ENCODE measurements at regions not wholly inside any gene's neighbourhood (a gene's known extent, or its start where the extent isn't known, plus 50 kb on each side); places are given as distances from the start of the nearest gene placed in this dataset.
A peak's percentile ranks its signal among the peaks of the same experiment; 100 is the strongest.
"Not testable (repeated sequence)": the region's sequence is repeated elsewhere in the genome, so short reads cannot be mapped to it uniquely, and the experiment has no call there.

DNA sequence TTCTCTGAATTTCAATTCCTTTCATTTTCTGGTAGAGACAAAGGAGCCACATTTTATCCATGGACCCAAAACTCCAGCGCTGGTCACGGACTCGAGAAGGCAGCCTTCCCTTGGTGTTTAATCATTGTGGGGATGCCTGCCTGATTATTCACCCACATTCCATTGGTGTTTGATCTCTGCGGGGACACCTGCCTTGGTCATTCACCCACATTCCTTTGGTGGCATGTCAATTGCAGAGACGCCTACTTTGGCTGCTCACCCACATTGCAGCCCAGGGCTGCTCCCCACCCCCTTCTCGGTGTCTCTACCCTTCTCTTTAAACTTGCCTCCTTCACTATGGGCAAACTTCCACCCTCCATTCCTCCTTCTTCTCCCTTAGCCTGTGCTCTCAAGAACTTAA lies 780.7 kb upstream of the POU3F4 start:
- H3K27me3 Mint-ChIP-seq; H3K27me3 ChIP-seq (ENCODE audit: insufficient read depth, low read length); H3K4me1 Mint-ChIP-seq; H3K4me1 ChIP-seq (ENCODE audit: insufficient read depth, low read length); DNase-seq; H3K36me3 ChIP-seq (ENCODE audit: insufficient read depth, low read length); H3K27ac Mint-ChIP-seq; H3K36me3 Mint-ChIP-seq; H3K9me3 ChIP-seq (ENCODE audit: control insufficient read depth in 1 of 2, low read length in 2 of 2); H3K9me3 Mint-ChIP-seq; H3K4me3 ChIP-seq (ENCODE audit: low read length in 2 of 2); CTCF ChIA-PET (ENCODE audit: partially characterized antibody); H3K27ac ChIP-seq (ENCODE audit: low read depth, low read length); intact Hi-C loops (cut with micrococcal nuclease); H3K4me3 Mint-ChIP-seq; POLR2A ChIA-PET (ENCODE audit: partially characterized antibody): not testable (repeated sequence)

DNA sequence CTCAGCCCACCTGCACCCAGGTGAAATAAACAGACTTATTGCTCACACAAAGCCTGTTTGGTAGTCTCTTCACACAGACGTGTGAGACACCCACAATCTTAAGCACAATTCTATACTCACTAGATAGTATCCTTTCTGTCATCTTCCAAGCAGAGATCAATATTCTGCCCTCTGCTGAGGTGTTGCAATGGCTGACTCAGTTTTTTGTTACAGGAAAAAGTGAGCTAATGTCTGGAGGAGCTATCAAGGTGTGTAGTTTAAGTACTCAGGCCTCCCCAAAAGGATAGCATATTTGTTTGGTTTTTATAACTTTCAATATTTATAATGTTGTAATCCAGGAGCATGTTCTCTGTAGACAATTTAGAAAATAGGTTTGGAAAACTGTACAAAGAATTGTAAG lies 775.2 kb upstream of the POU3F4 start:
- Mint-ChIP-seq H3K27ac (no peak overlapping the region), H3K36me3 (no peaks in the 10 kb centered on the region), H3K9me3 (peaks cover 0 to 2% (median 0%) of the 10 kb centered on the region in 8 donors), H3K4me1 (no peaks in the 10 kb centered on the region), H3K27me3 (no peaks in the 10 kb centered on the region), H3K4me3 (no peak overlapping the region)
- CTCF ChIA-PET (ENCODE audit: partially characterized antibody): no interaction called here
- Histone ChIP-seq H3K9me3 (ENCODE audit: control insufficient read depth in 1 of 2, low read length in 2 of 2) (no peaks in the 10 kb centered on the region), H3K4me1 (ENCODE audit: insufficient read depth, low read length) (no peaks in the 10 kb centered on the region), H3K4me3 (ENCODE audit: low read length in 2 of 2) (no peak overlapping the region), H3K27ac (ENCODE audit: low read depth, low read length) (no peak overlapping the region), H3K36me3 (ENCODE audit: insufficient read depth, low read length) (no peaks in the 10 kb centered on the region), H3K27me3 (ENCODE audit: insufficient read depth, low read length) (no peaks in the 10 kb centered on the region)
- DNase-seq: no peak
- POLR2A ChIA-PET (ENCODE audit: partially characterized antibody): no interaction called here
- intact Hi-C loops (cut with micrococcal nuclease): no loop called here

DNA sequence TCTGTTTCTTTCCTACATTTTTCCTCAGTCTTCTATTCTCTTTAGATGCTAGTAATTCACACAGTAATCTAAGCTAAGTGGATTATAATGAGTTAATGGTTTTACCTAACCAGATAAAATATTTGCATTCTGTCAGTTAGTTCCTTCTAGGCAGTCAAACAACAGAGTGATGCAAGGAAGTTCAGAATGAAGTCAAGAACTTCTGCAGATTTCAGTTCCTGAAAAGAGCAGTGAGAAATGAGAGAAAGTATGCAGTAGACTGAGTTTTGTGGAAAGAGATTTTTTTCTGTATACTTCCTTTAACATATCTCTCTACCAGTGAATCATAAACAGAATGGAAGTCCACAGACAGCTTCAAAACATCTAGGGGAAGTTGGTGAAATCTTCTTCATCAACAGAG lies 774.0 kb upstream of the POU3F4 start:
- ChIA-PET CTCF (ENCODE audit: partially characterized antibody) (no interaction called here), POLR2A (ENCODE audit: partially characterized antibody) (no interaction called here)
- no peaks in the 10 kb centered on the region for H3K27me3 ChIP-seq (ENCODE audit: insufficient read depth, low read length)
- no peaks in the 10 kb centered on the region for H3K9me3 ChIP-seq (ENCODE audit: control insufficient read depth in 1 of 2, low read length in 2 of 2)
- no peak for DNase-seq
- no peaks in the 10 kb centered on the region for H3K36me3 ChIP-seq (ENCODE audit: insufficient read depth, low read length)
- Mint-ChIP-seq H3K27me3 (no peaks in the 10 kb centered on the region), H3K4me3 (no peak overlapping the region), H3K9me3 (no peaks in the 10 kb centered on the region), H3K36me3 (no peaks in the 10 kb centered on the region), H3K4me1 (no peaks in the 10 kb centered on the region), H3K27ac (no peak overlapping the region)
- H3K4me1 ChIP-seq (ENCODE audit: insufficient read depth, low read length): no peaks in the 10 kb centered on the region
- intact Hi-C loops (cut with micrococcal nuclease): no loop called here
- H3K4me3 ChIP-seq (ENCODE audit: low read length in 2 of 2): no peak overlapping the region
- no peak overlapping the region for H3K27ac ChIP-seq (ENCODE audit: low read depth, low read length)

GRCh38 chrX:82738313-82738712 lies 769.8 kb upstream of the POU3F4 start:
- CTCF ChIA-PET (ENCODE audit: partially characterized antibody); H3K4me1 Mint-ChIP-seq; H3K4me3 Mint-ChIP-seq; H3K27ac Mint-ChIP-seq; H3K4me3 ChIP-seq (ENCODE audit: low read length in 2 of 2); H3K36me3 Mint-ChIP-seq; H3K9me3 ChIP-seq (ENCODE audit: control insufficient read depth in 1 of 2, low read length in 2 of 2); H3K27ac ChIP-seq (ENCODE audit: low read depth, low read length); H3K9me3 Mint-ChIP-seq; intact Hi-C loops (cut with micrococcal nuclease); H3K27me3 Mint-ChIP-seq; POLR2A ChIA-PET (ENCODE audit: partially characterized antibody); H3K4me1 ChIP-seq (ENCODE audit: insufficient read depth, low read length); H3K27me3 ChIP-seq (ENCODE audit: insufficient read depth, low read length); H3K36me3 ChIP-seq (ENCODE audit: insufficient read depth, low read length): not testable (repeated sequence)
- DNase-seq: peak in 1 of 5 donors; percentile 13

DNA sequence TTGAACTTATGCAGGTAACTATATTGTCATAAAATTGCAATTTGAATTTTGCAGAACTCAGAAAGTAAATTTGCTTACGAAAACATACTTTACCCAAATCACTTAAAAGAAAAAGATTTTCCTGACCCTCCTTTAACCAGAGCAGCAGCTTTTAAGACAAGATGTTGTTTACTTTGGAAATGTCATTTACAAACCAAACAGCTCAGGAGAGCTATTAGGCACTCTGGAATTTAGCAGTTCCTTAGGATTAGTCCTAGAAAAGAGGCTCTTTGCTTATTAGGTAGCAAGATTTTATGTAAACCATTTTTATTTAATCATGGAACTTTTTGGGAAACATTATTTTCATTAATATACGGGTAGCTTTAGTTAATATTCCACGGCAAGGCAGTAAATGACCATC lies 765.7 kb upstream of the POU3F4 start:
- no peak overlapping the region for H3K4me3 ChIP-seq (ENCODE audit: low read length in 2 of 2)
- Mint-ChIP-seq H3K4me3 (no peak overlapping the region), H3K27me3 (no peaks in the 10 kb centered on the region), H3K36me3 (no peaks in the 10 kb centered on the region), H3K9me3 (no peaks in the 10 kb centered on the region), H3K4me1 (no peaks in the 10 kb centered on the region), H3K27ac (no peak overlapping the region)
- DNase-seq: no peak
- POLR2A ChIA-PET (ENCODE audit: partially characterized antibody): no interaction called here
- intact Hi-C loops (cut with micrococcal nuclease): no loop called here
- H3K27ac ChIP-seq (ENCODE audit: low read depth, low read length): no peak overlapping the region
- H3K27me3 ChIP-seq (ENCODE audit: insufficient read depth, low read length): no peaks in the 10 kb centered on the region
- no peaks in the 10 kb centered on the region for H3K36me3 ChIP-seq (ENCODE audit: insufficient read depth, low read length)
- H3K4me1 ChIP-seq (ENCODE audit: insufficient read depth, low read length): no peaks in the 10 kb centered on the region
- no peaks in the 10 kb centered on the region for H3K9me3 ChIP-seq (ENCODE audit: control insufficient read depth in 1 of 2, low read length in 2 of 2)
- CTCF ChIA-PET (ENCODE audit: partially characterized antibody): no interaction called here

- POLR2A ChIA-PET (ENCODE audit: partially characterized antibody); intact Hi-C loops (cut with micrococcal nuclease); CTCF ChIA-PET (ENCODE audit: partially characterized antibody); H3K27me3 ChIP-seq (ENCODE audit: insufficient read depth, low read length); H3K4me1 Mint-ChIP-seq; H3K27ac Mint-ChIP-seq; H3K4me3 Mint-ChIP-seq; H3K4me1 ChIP-seq (ENCODE audit: insufficient read depth, low read length); H3K36me3 ChIP-seq (ENCODE audit: insufficient read depth, low read length); DNase-seq; H3K4me3 ChIP-seq (ENCODE audit: low read length in 2 of 2); H3K36me3 Mint-ChIP-seq; H3K27me3 Mint-ChIP-seq; H3K27ac ChIP-seq (ENCODE audit: low read depth, low read length); H3K9me3 Mint-ChIP-seq; H3K9me3 ChIP-seq (ENCODE audit: control insufficient read depth in 1 of 2, low read length in 2 of 2): not testable (repeated sequence)
Observed at GRCh38 chrX:82745725-82746124, 762.4 kb upstream of the POU3F4 start.

GRCh38 chrX:82748906-82749505 lies 759.1 kb upstream of the POU3F4 start:
- intact Hi-C loops (cut with micrococcal nuclease): no loop called here
- no peaks in the 10 kb centered on the region for H3K4me1 Mint-ChIP-seq
- CTCF ChIA-PET (ENCODE audit: partially characterized antibody): no interaction called here

GRCh38 chrX:82756272-82756671 lies 751.8 kb upstream of the POU3F4 start:
- CTCF ChIA-PET (ENCODE audit: partially characterized antibody): no interaction called here
- Mint-ChIP-seq H3K9me3 (peaks cover 0 to 6% (median 0%) of the 10 kb centered on the region in 8 donors), H3K27me3 (no peaks in the 10 kb centered on the region), H3K4me3 (no peak overlapping the region), H3K36me3 (no peaks in the 10 kb centered on the region), H3K4me1 (no peaks in the 10 kb centered on the region), H3K27ac (no peak overlapping the region)
- POLR2A ChIA-PET (ENCODE audit: partially characterized antibody): no interaction called here
- Histone ChIP-seq H3K36me3 (ENCODE audit: insufficient read depth, low read length) (no peaks in the 10 kb centered on the region), H3K4me3 (ENCODE audit: low read length in 2 of 2) (no peak overlapping the region), H3K27me3 (ENCODE audit: insufficient read depth, low read length) (no peaks in the 10 kb centered on the region), H3K27ac (ENCODE audit: low read depth, low read length) (no peak overlapping the region), H3K4me1 (ENCODE audit: insufficient read depth, low read length) (no peaks in the 10 kb centered on the region), H3K9me3 (ENCODE audit: control insufficient read depth in 1 of 2, low read length in 2 of 2) (no peaks in the 10 kb centered on the region)
- DNase-seq: no peak
- intact Hi-C loops (cut with micrococcal nuclease): no loop called here

More at GRCh38 chrX:82748906-82749505, 759.1 kb upstream of the POU3F4 start:
- H3K27me3 ChIP-seq (ENCODE audit: insufficient read depth, low read length): no peaks in the 10 kb centered on the region
- H3K36me3 ChIP-seq (ENCODE audit: insufficient read depth, low read length): no peaks in the 10 kb centered on the region
- H3K9me3 ChIP-seq (ENCODE audit: control insufficient read depth in 1 of 2, low read length in 2 of 2): no peaks in the 10 kb centered on the region
- Mint-ChIP-seq H3K27ac (no peak overlapping the region), H3K9me3 (peaks cover 0 to 2% (median 0%) of the 10 kb centered on the region in 8 donors), H3K27me3 (no peaks in the 10 kb centered on the region), H3K36me3 (no peaks in the 10 kb centered on the region), H3K4me3 (no peak overlapping the region)
- no peak overlapping the region for H3K4me3 ChIP-seq (ENCODE audit: low read length in 2 of 2)
- POLR2A ChIA-PET (ENCODE audit: partially characterized antibody): no interaction called here
- no peaks in the 10 kb centered on the region for H3K4me1 ChIP-seq (ENCODE audit: insufficient read depth, low read length)
- no peak for DNase-seq
- H3K27ac ChIP-seq (ENCODE audit: low read depth, low read length): no peak overlapping the region

Data from CD4-positive, alpha-beta memory T cell (primary cell).